DOHH2 (cell line): ENCODE measurements at regions not wholly inside any gene's neighbourhood (a gene's known extent, or its start where the extent isn't known, plus 50 kb on each side); places are given as distances from the start of the nearest gene placed in this dataset.
"Not testable (repeated sequence)": the region's sequence is repeated elsewhere in the genome, so short reads cannot be mapped to it uniquely, and the experiment has no call there.

ENCODE experiments used
- EZH2phosphoT487 ChIP-seq: fragments of 200-600 bp; sonication (generic); IDR thresholded peaks from 2 replicates; pipeline ENCODE4 v1.6.1; 2017; ENCODE audit warnings: borderline replicate concordance, mild to moderate bottlenecking, antibody characterized with exemption, low read length, moderate library complexity, mixed read lengths
- TF ChIP-seq, protein P1 (sequence below): fragments of 200-600 bp; sonication (generic); IDR thresholded peaks from one replicate; pipeline ENCODE4 v1.5.1; 2014; ENCODE audit warnings: antibody characterized with exemption, mild to moderate bottlenecking, low read depth, low read length; ENCODE audit not compliant: poor library complexity, severe bottlenecking

DNA sequence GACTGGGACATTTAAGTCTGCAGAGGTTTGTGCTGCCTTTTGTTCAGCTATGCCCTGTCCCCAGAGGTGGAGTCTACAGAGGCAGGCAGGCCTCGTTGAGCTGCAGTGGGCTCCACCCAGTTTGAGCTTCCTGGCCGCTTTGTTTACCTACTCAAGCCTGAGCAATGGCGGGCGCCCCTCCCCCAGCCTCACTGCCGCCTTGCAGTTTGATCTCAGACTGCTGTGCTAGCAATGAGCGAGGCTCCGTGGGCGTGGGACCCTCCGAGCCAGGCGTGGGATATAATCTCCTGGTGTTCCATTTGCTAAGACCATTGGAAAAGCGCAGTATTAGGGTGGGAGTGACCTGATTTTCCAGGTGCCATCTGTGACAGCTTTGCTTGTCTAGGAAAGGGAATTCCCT is 296.7 kb downstream of the KLF13 start:
- not testable (repeated sequence) for TF ChIP-seq EZH2phosphoT487
- TF ChIP-seq, protein P1, sequence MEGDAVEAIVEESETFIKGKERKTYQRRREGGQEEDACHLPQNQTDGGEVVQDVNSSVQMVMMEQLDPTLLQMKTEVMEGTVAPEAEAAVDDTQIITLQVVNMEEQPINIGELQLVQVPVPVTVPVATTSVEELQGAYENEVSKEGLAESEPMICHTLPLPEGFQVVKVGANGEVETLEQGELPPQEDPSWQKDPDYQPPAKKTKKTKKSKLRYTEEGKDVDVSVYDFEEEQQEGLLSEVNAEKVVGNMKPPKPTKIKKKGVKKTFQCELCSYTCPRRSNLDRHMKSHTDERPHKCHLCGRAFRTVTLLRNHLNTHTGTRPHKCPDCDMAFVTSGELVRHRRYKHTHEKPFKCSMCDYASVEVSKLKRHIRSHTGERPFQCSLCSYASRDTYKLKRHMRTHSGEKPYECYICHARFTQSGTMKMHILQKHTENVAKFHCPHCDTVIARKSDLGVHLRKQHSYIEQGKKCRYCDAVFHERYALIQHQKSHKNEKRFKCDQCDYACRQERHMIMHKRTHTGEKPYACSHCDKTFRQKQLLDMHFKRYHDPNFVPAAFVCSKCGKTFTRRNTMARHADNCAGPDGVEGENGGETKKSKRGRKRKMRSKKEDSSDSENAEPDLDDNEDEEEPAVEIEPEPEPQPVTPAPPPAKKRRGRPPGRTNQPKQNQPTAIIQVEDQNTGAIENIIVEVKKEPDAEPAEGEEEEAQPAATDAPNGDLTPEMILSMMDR, result not testable (repeated sequence)
